22Rv1 (cell line): ENCODE measurements at regions not wholly inside any gene's neighbourhood (a gene's known extent, or its start where the extent isn't known, plus 50 kb on each side); places are given as distances from the start of the nearest gene placed in this dataset.

Experiments used
- ZFX ChIP-seq: fragments of 450-650 bp; IDR thresholded peaks from 2 replicates; pipeline ENCODE4 v1.6.1; 2017; ENCODE audit warnings: antibody characterized with exemption, borderline replicate concordance
- TF ChIP-seq, protein P1 (sequence below): fragments of 450-650 bp; IDR thresholded peaks from 2 replicates; pipeline ENCODE4 v1.5.1; 2017; ENCODE audit warnings: mild to moderate bottlenecking

DNA sequence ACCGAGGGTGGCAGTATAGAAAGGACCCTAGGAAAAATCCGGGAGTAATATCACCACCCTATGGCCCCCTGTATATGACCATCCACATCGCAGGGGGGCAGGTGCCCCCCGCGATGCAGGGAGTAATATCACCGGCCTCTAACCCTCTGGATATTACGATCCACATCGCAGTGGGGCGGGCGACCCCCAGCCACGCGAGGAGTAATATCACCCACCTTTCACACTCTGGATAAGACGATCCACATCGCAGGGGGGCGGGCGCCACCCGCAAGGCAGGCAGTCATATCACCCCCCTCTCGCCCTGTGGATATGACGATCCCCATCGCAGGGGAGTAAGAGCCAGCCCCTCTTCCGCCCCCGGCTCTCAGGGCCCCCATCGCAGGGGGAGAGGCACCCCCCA is 76.7 kb upstream of the RUBCNL start:
- TF ChIP-seq, protein P1, sequence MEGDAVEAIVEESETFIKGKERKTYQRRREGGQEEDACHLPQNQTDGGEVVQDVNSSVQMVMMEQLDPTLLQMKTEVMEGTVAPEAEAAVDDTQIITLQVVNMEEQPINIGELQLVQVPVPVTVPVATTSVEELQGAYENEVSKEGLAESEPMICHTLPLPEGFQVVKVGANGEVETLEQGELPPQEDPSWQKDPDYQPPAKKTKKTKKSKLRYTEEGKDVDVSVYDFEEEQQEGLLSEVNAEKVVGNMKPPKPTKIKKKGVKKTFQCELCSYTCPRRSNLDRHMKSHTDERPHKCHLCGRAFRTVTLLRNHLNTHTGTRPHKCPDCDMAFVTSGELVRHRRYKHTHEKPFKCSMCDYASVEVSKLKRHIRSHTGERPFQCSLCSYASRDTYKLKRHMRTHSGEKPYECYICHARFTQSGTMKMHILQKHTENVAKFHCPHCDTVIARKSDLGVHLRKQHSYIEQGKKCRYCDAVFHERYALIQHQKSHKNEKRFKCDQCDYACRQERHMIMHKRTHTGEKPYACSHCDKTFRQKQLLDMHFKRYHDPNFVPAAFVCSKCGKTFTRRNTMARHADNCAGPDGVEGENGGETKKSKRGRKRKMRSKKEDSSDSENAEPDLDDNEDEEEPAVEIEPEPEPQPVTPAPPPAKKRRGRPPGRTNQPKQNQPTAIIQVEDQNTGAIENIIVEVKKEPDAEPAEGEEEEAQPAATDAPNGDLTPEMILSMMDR, result no peak
- TF ChIP-seq ZFX, result no peak
